HG02852 (cell line): ENCODE measurements at regions not wholly inside any gene's neighbourhood (a gene's known extent, or its start where the extent isn't known, plus 50 kb on each side); places are given as distances from the start of the nearest gene placed in this dataset.

Experiments used
- ATAC-seq: cut with Tn5 transposase; IDR thresholded peaks from one replicate; pipeline ENCODE4 v1.9.1; 2021; ENCODE audit warnings: mild to moderate bottlenecking, moderate library complexity; ENCODE audit not compliant: unreplicated experiment

- no peak for ATAC-seq
Observed at GRCh38 chr11:97234016-97234415, 844.2 kb downstream of the JRKL start.

GRCh38 chr11:97237151-97237550 lies 847.3 kb downstream of the JRKL start:
- no peak for ATAC-seq

- ATAC-seq = no peak
Observed at GRCh38 chr11:97247601-97248000, 857.8 kb downstream of the JRKL start.

- ATAC-seq = no peak
Observed at GRCh38 chr11:97254790-97255189, 865.0 kb downstream of the JRKL start.

- no peak for ATAC-seq
Observed at GRCh38 chr11:97259434-97259833, 869.6 kb downstream of the JRKL start.

GRCh38 chr11:97259884-97260283 lies 870.1 kb downstream of the JRKL start:
- ATAC-seq = no peak

GRCh38 chr11:97263183-97263858 lies 873.5 kb downstream of the JRKL start:
- no peak for ATAC-seq

- ATAC-seq = no peak
Observed at GRCh38 chr11:97269527-97269926, 879.7 kb downstream of the JRKL start.

GRCh38 chr11:97279341-97279740 lies 889.5 kb downstream of the JRKL start:
- ATAC-seq = no peak

- ATAC-seq = no peak
Observed at GRCh38 chr11:97280347-97280746, 890.5 kb downstream of the JRKL start.

GRCh38 chr11:97289823-97290222 lies 900.0 kb downstream of the JRKL start:
- ATAC-seq = no peak

GRCh38 chr11:97290464-97291041 lies 900.7 kb downstream of the JRKL start:
- no peak for ATAC-seq

- no peak for ATAC-seq
Observed at GRCh38 chr11:97296301-97296700, 906.5 kb downstream of the JRKL start.

GRCh38 chr11:97309291-97309690 lies 919.5 kb downstream of the JRKL start:
- no peak for ATAC-seq

GRCh38 chr11:97325693-97326092 lies 935.9 kb downstream of the JRKL start:
- ATAC-seq = no peak

- ATAC-seq = no peak
Observed at GRCh38 chr11:97332271-97332670, 942.5 kb downstream of the JRKL start.

- ATAC-seq = no peak
Observed at GRCh38 chr11:97336064-97336463, 946.3 kb downstream of the JRKL start.

- ATAC-seq = no peak
Observed at GRCh38 chr11:97345032-97345431, 955.2 kb downstream of the JRKL start.

GRCh38 chr11:97349201-97349600 lies 959.4 kb downstream of the JRKL start:
- no peak for ATAC-seq

GRCh38 chr11:97351939-97352338 lies 962.1 kb downstream of the JRKL start:
- no peak for ATAC-seq

GRCh38 chr11:97354026-97354425 lies 964.2 kb downstream of the JRKL start:
- ATAC-seq = no peak

- ATAC-seq = no peak
Observed at GRCh38 chr11:97354576-97354975, 964.8 kb downstream of the JRKL start.

GRCh38 chr11:97355230-97355629 lies 965.4 kb downstream of the JRKL start:
- no peak for ATAC-seq
